COLO668 (cell line): ENCODE measurements at regions not wholly inside any gene's neighbourhood (a gene's known extent, or its start where the extent isn't known, plus 50 kb on each side); places are given as distances from the start of the nearest gene placed in this dataset.

Source experiments
- DNase-seq: peaks from one replicate; lab custom pipeline; 2025; ENCODE audit not compliant: unreplicated experiment; lab: John Stamatoyannopoulos, UW

- no peak for DNase-seq
Observed at GRCh38 chr1:63710308-63710707, 63.5 kb upstream of the ROR1 start.

- no peak for DNase-seq
Observed at GRCh38 chr1:63710761-63711380, 62.9 kb upstream of the ROR1 start.

GRCh38 chr1:63713041-63713440, 60.8 kb upstream of the ROR1 start:
- DNase-seq = no peak

GRCh38 chr1:63713627-63714481, 60.0 kb upstream of the ROR1 start:
- DNase-seq = no peak

DNA sequence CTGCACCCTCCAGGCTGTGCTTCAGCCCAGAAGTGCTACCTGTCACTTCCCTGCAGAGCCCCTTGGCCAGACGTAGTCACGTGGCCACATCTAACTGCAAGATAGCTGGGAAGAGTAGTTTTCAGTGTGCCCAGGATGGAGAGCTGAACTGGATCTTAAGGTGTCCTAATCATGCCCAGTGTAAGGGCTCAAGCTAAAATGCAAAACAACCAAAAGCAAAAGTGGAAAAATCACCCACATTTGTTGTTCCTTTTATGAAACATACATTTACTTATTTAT, 59.4 kb upstream of the ROR1 start:
- no peak for DNase-seq

DNA sequence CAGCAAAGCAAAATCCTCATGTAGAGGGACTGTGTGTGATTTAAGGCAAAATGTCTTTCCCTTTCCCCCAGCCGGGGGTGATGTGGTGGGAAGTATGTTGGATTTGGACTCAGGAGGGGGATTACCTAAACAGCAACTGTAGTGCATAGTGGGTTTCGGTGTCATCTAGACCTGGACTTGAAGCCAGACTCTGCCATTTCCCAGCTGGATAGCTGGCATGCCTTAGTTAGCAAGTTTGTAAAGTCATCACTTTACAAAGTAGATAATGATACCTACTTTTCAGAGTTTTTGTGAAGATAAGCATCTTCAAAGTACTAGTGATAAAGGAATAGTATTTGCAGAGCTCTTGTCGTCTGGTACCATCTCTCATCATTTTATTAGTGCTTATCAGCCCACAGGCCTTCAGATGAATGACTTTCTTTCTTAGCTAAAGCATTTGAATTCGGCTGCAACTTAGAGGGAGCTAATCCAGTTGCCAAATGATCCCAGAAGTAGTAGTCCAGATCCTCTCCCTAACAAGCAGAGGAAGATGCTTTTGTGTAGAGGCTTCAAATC, 56.2 kb upstream of the ROR1 start:
- DNase-seq = no peak

DNA sequence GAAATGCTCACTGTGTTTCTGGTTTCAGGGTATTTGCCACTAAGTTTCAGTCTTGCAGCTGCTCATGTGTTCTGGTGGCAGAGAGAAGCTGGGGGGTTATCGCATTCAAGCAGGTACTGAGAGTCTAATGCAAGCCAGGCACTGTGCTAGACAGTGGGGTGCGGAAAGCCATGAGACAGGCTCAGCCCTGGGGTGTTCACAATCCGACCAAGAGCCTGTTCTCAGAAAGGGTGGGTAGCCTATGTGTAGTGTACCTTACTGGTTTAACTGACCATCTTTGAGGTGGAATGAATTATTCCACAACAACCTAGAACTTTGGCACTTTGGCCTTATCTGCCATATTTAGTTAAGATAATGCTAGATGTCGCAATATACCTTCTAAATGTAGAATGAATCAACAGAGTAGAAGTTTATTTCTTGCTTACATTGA, 55.3 kb upstream of the ROR1 start:
- DNase-seq = no peak

DNA sequence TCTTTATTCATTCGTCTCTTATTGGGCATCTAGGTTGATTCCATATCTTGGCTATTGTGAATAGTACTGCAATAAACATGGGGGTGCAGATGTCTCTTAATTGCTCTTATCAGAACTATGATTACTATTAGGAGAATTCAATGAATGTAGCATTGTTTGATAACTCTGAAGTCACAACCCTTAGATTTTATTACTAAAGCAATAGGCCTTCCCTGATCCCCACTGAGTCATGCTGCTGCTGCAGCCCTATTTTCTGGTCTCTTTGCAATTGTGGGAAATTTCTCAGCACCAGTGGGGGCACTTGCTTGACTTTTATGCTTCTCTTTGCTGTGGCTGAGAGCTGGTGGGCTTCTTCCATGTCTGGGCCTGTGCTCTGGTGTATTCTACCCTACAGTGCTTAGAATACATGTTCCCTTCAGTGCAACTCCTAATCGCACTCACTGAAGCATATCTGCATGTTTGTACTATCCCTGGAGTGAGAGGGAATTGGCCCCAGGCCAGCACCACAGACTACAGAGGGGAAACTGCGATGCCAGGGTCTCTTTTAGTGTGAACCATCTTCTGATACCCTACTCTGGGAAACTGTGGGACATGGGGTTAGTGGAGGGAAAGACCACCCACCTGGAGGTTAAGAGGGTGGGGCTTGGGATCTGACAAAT, 52.2 kb upstream of the ROR1 start:
- DNase-seq = peak; percentile 88

DNA sequence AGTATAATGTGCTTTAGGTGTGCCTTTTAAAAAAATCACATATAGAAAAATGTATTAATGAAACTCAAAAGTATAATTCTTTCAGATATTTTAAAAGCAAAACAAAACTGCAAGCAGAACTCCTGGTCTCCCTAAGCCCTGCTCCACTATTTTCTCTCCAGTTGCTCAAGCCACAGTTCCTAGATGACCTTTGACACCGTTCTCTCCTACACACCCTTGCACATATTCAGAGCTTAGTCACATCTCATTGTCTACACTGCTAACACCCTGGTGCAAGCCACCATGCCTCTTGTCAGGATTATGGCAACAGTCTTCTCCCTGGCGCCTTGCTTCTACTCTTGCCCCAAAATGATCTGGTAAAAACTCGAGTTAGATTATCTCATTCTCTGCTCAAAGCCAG, 50.2 kb upstream of the ROR1 start:
- no peak for DNase-seq
